H9 (cell line): ENCODE measurements at regions not wholly inside any gene's neighbourhood (a gene's known extent, or its start where the extent isn't known, plus 50 kb on each side); places are given as distances from the start of the nearest gene placed in this dataset.

ENCODE experiments used
- DNase-seq: peaks from one replicate; pipeline ENCODE4 v3.0.0-alpha.2; 2017
- H2AFZ ChIP-seq: one replicate; pipeline ENCODE4 v1.6.1; 2013; ENCODE audit warnings: mild to moderate bottlenecking, low read length, control low read depth, moderate library complexity
- H2AK5ac ChIP-seq: 2 replicates; pipeline ENCODE4 v1.6.1; 2013; ENCODE audit warnings: low read length, control low read depth, mixed read lengths; ENCODE audit not compliant: insufficient read length
- H2BK120ac ChIP-seq: one replicate; pipeline ENCODE4 v1.6.1; 2013; ENCODE audit warnings: low read depth, mild to moderate bottlenecking, low read length, control low read depth, inconsistent platforms; ENCODE audit not compliant: poor library complexity, severe bottlenecking
- H2BK12ac ChIP-seq: 2 replicates; pipeline ENCODE4 v1.6.1; 2013; ENCODE audit warnings: low read length, control low read depth, mixed read lengths, low read depth; ENCODE audit not compliant: insufficient read length
- H2BK15ac ChIP-seq: 2 replicates; pipeline ENCODE4 v1.6.1; 2013; ENCODE audit warnings: low read depth, low read length, control low read depth
- H2BK20ac ChIP-seq: one replicate; pipeline ENCODE4 v1.6.1; 2013; ENCODE audit warnings: low read depth, mild to moderate bottlenecking, low read length, control low read depth, inconsistent platforms; ENCODE audit not compliant: poor library complexity, severe bottlenecking
- H2BK5ac ChIP-seq: 2 replicates; pipeline ENCODE4 v1.6.1; 2013; ENCODE audit warnings: low read length, control low read depth, mixed read lengths; ENCODE audit not compliant: insufficient read length
- H3K14ac ChIP-seq: 2 replicates; pipeline ENCODE4 v1.6.1; 2013; ENCODE audit warnings: low read length, control low read depth; ENCODE audit not compliant: insufficient read depth
- H3K18ac ChIP-seq: 2 replicates; pipeline ENCODE4 v1.6.1; 2013; ENCODE audit warnings: low read depth, mild to moderate bottlenecking, mixed read lengths, low read length, control low read depth; ENCODE audit not compliant: insufficient read length
- H3K23ac ChIP-seq: 2 replicates; pipeline ENCODE4 v1.6.1; 2013; ENCODE audit warnings: low read length, control low read depth, mixed read lengths, low read depth; ENCODE audit not compliant: insufficient read length
- H3K23me2 ChIP-seq: 2 replicates; pipeline ENCODE4 v1.6.1; 2013; ENCODE audit warnings: low read depth, mild to moderate bottlenecking, mixed read lengths, low read length, control low read depth; ENCODE audit not compliant: insufficient read length, poor library complexity, severe bottlenecking
- H3K27ac ChIP-seq: 2 replicates; pipeline ENCODE4 v1.5.1; 2013; ENCODE audit warnings: low read length, control low read depth, mixed read lengths, low read depth; ENCODE audit not compliant: insufficient read length
- H3K27me3 ChIP-seq: 2 replicates; pipeline ENCODE4 v1.6.1; 2013; ENCODE audit warnings: low read length, control low read depth, inconsistent platforms; ENCODE audit not compliant: insufficient read depth
- H3K4ac ChIP-seq: 2 replicates; pipeline ENCODE4 v1.6.1; 2013; ENCODE audit warnings: low read depth, mild to moderate bottlenecking, control low read depth, inconsistent platforms, low read length, moderate library complexity
- H3K4me1 ChIP-seq: 2 replicates; pipeline ENCODE4 v1.6.1; 2013; ENCODE audit warnings: low read length, control low read depth, inconsistent platforms; ENCODE audit not compliant: insufficient read depth
- H3K4me2 ChIP-seq: 2 replicates; pipeline ENCODE4 v1.6.1; 2013; ENCODE audit warnings: low read length, control low read depth, mixed read lengths; ENCODE audit not compliant: insufficient read length, insufficient read depth
- H3K56ac ChIP-seq: 2 replicates; pipeline ENCODE4 v1.6.1; 2013; ENCODE audit warnings: low read depth, mild to moderate bottlenecking, mixed read lengths, low read length, control low read depth; ENCODE audit not compliant: insufficient read length
- H3K79me1 ChIP-seq: 2 replicates; pipeline ENCODE4 v1.6.1; 2013; ENCODE audit warnings: low read depth, mild to moderate bottlenecking, moderate library complexity, low read length, control low read depth, inconsistent platforms; ENCODE audit not compliant: insufficient read depth, poor library complexity, severe bottlenecking
- H3K79me2 ChIP-seq: 2 replicates; pipeline ENCODE4 v1.6.1; 2013; ENCODE audit warnings: low read length, control low read depth, inconsistent platforms; ENCODE audit not compliant: insufficient read depth
- H3K9ac ChIP-seq: 2 replicates; pipeline ENCODE4 v1.6.1; 2013; ENCODE audit warnings: low read length, control low read depth, mixed read lengths; ENCODE audit not compliant: insufficient read length; ENCODE audit errors: extremely low read depth
- H3K9me3 ChIP-seq: one replicate; pipeline ENCODE4 v1.6.1; 2013; ENCODE audit warnings: low read depth, low read length, inconsistent platforms; ENCODE audit not compliant: control insufficient read depth
- H3T11ph ChIP-seq: one replicate; pipeline ENCODE4 v1.6.1; 2013; ENCODE audit warnings: mild to moderate bottlenecking, low read length, control low read depth, inconsistent platforms
- H4K20me1 ChIP-seq: one replicate; pipeline ENCODE4 v1.6.1; 2013; ENCODE audit not compliant: control insufficient read depth, insufficient read length, insufficient read depth
- H4K5ac ChIP-seq: 2 replicates; pipeline ENCODE4 v1.6.1; 2013; ENCODE audit warnings: low read depth, mild to moderate bottlenecking, mixed read lengths, low read length, control low read depth; ENCODE audit not compliant: insufficient read length
- H4K8ac ChIP-seq: replicated peaks from 2 replicates; pipeline ENCODE4 v1.6.1; 2013; ENCODE audit warnings: low read length, control low read depth, mixed read lengths, low read depth; ENCODE audit not compliant: insufficient read length
- H4K91ac ChIP-seq: 2 replicates; pipeline ENCODE4 v1.6.1; 2013; ENCODE audit warnings: low read depth, mild to moderate bottlenecking, moderate library complexity, mixed read lengths, low read length, control low read depth; ENCODE audit not compliant: insufficient read length
- H3K27ac Mint-ChIP-seq, 3 experiments: 2 replicates in 2 of 3; 3 replicates in 1 of 3; pipeline ENCODE4 v1.8.0; 2020 to 2021; ENCODE audit warnings: mixed read lengths in 3 of 3, mild to moderate bottlenecking in 1 of 3, moderate library complexity in 1 of 3
- H3K27me3 Mint-ChIP-seq: 2 replicates; pipeline ENCODE4 v1.8.0; 2021; ENCODE audit warnings: low read depth, mild to moderate bottlenecking, moderate library complexity, mixed read lengths
- H3K36me3 Mint-ChIP-seq, 3 experiments: 2 replicates in 2 of 3; 3 replicates in 1 of 3; pipeline ENCODE4 v1.8.0; 2020 to 2021; ENCODE audit warnings: low read depth in 3 of 3, mixed read lengths in 3 of 3; ENCODE audit not compliant: insufficient read depth in 1 of 3
- H3K4me1 Mint-ChIP-seq, 2 experiments: 2 replicates each; pipeline ENCODE4 v1.8.0; 2020; ENCODE audit warnings: mixed read lengths in 2 of 2
- H3K4me3 Mint-ChIP-seq, 2 experiments: 2 replicates in 1 of 2; 3 replicates in 1 of 2; pipeline ENCODE4 v1.8.0; 2020 to 2021; ENCODE audit warnings: mild to moderate bottlenecking in 2 of 2, mixed read lengths in 2 of 2, moderate library complexity in 1 of 2
- H3K9me3 Mint-ChIP-seq, 2 experiments: 2 replicates in 1 of 2; 3 replicates in 1 of 2; pipeline ENCODE4 v1.8.0; 2020; ENCODE audit warnings: mild to moderate bottlenecking in 2 of 2, mixed read lengths in 2 of 2, moderate library complexity in 1 of 2
- WGBS: extraction: QIAGEN DNeasy Blood & Tissue Kit; methylation state at CpG from one replicate; pipeline ENCODE4 v1.1.7; 2013; ENCODE audit warnings: missing lambda C conversion rate, low lambda C conversion rate, mixed read lengths; ENCODE audit not compliant: insufficient read length; ENCODE audit errors: extremely low coverage; 5-methylcytosine and 5-hydroxymethylcytosine counted together
- TF ChIP-seq, protein P1 (sequence below): fragments of 200-600 bp; sonication (generic); conservative IDR thresholded peaks from 3 replicates; pipeline ENCODE4 v1.8.0; 2021; ENCODE audit warnings: antibody characterized with exemption, mild to moderate bottlenecking

DNA sequence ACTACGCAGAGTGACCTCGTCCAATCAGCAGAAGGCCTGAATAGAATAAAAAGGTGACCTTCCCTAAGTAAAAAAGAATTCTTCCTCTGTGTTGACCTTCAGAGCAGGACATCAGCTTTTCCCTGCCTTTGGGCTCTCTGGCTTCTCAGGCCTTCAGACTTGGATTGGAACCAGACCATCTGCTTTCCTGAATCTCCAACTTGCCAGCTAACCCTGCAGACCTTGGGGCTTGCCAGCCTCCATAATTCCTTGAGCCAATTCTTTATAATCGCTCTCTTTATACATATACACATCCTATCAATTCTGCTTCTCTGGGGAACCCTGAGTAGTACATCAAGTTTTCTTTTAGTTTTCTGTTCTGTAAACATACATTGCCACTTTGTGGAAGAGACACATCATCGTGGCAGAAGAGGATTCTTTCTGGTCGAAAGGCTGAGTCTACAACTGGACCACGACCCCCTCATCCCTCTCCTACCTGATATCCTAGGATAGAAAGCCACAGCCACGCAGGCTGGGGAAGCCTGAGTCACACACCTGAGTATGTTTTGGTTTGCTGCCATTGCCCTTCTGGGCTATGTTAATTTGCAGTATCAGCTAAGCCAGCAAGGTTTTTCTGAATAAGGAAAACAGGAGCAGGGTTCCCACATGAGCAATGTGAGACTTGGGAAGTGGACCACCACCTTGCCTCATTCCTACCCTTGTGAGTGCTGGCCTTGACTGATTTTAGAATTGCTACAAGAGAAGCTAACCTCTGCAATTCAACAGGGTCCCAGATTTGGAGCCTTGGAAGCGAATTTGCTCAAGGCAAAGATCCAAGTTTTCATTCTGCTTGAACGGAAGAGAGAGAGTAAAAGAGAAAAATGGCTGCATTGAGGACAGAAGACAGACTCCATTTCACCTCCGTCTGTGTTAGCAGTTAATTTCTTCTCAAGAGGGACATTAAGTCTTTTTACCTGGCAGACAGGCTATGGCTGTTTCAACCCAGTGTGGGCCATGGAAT lies 445.2 kb upstream of the FZD8 start:
- Histone ChIP-seq H3K4me1 (no peaks in the 10 kb centered on the region), H4K8ac (no peak overlapping the region), H3K27ac (no peak overlapping the region), H2AFZ (no peak overlapping the region), H4K91ac (no peak overlapping the region), H2BK5ac (no peak overlapping the region), H3K79me1 (no peaks in the 10 kb centered on the region), H3K14ac (no peak overlapping the region), H2BK15ac (no peak overlapping the region), H4K5ac (no peak overlapping the region), H2BK12ac (no peak overlapping the region), H3K56ac (no peak overlapping the region), H3K23ac (no peak overlapping the region), H3K9ac (no peak overlapping the region), H3K9me3 (no peaks in the 10 kb centered on the region), H2AK5ac (no peak overlapping the region), H2BK120ac (no peak overlapping the region), H3K27me3 (no peaks in the 10 kb centered on the region), H4K20me1 (no peaks in the 10 kb centered on the region), H2BK20ac (no peak overlapping the region), H3K23me2 (no peaks in the 10 kb centered on the region), H3T11ph (no peak overlapping the region), H3K18ac (no peak overlapping the region), H3K4me2 (no peak overlapping the region), H3K79me2 (no peaks in the 10 kb centered on the region), H3K4ac (no peak overlapping the region)
- Mint-ChIP-seq H3K27me3 (peaks cover 7% of the 10 kb centered on the region), H3K4me1 (peaks cover 3 to 4% of the 10 kb centered on the region in 2 experiments; a peak in 3 of 4 replicates), H3K36me3 (no peaks in the 10 kb centered on the region), H3K9me3 (no peaks in the 10 kb centered on the region), H3K4me3 (no peak overlapping the region), H3K27ac (no peak overlapping the region; a peak in 2 of 7 replicates)
- no peak for DNase-seq
- WGBS = no CpG with 5 or more reads among the region's 10 CpGs
- TF ChIP-seq, protein P1, sequence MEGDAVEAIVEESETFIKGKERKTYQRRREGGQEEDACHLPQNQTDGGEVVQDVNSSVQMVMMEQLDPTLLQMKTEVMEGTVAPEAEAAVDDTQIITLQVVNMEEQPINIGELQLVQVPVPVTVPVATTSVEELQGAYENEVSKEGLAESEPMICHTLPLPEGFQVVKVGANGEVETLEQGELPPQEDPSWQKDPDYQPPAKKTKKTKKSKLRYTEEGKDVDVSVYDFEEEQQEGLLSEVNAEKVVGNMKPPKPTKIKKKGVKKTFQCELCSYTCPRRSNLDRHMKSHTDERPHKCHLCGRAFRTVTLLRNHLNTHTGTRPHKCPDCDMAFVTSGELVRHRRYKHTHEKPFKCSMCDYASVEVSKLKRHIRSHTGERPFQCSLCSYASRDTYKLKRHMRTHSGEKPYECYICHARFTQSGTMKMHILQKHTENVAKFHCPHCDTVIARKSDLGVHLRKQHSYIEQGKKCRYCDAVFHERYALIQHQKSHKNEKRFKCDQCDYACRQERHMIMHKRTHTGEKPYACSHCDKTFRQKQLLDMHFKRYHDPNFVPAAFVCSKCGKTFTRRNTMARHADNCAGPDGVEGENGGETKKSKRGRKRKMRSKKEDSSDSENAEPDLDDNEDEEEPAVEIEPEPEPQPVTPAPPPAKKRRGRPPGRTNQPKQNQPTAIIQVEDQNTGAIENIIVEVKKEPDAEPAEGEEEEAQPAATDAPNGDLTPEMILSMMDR = no peak
